ENCODE measurements at regions not wholly inside any gene's neighbourhood (a gene's known extent, or its start where the extent isn't known, plus 50 kb on each side); places are given as distances from the start of the nearest gene placed in this dataset.

DNA sequence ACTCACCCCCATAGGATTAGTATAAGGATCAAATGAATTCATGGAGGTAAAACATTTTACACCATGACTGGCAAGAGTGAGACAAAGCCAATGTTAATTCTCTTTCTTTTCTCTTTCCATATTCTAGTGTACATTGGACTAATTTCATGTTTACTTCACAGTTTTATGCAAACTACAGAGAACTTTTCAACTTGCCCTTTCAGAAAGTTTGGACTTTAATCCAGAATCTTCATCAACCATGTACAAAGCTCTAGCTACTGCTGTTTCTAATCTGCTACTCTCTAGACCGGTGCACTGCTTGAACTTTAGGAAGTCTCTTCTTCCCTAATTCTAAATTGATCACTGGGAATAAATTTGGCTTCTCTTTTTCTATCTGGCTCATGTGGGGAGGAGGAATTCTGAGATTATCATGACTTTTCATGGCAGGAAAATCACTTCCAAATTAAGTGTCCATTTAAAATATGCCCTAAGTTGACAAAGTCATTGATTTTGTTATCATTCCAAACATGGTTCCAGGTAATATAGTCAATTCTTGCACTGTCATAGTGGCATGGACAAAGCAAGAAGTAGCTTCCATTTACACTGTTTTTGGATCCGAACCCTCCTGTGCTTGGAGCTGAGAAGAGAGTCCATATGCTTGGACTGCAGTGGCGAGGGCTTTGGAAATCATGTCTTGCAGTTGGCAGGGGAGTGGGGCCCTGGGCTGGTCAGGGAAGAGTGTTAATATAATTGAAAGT, 903.3 kb downstream of the CCSER2 start:
- DNase-seq (ENCODE audit: low spot score), result no peak
- POLR2A ChIA-PET (ENCODE audit: low non-redundant PET), result no interaction called here
- TF ChIP-seq, protein P1, sequence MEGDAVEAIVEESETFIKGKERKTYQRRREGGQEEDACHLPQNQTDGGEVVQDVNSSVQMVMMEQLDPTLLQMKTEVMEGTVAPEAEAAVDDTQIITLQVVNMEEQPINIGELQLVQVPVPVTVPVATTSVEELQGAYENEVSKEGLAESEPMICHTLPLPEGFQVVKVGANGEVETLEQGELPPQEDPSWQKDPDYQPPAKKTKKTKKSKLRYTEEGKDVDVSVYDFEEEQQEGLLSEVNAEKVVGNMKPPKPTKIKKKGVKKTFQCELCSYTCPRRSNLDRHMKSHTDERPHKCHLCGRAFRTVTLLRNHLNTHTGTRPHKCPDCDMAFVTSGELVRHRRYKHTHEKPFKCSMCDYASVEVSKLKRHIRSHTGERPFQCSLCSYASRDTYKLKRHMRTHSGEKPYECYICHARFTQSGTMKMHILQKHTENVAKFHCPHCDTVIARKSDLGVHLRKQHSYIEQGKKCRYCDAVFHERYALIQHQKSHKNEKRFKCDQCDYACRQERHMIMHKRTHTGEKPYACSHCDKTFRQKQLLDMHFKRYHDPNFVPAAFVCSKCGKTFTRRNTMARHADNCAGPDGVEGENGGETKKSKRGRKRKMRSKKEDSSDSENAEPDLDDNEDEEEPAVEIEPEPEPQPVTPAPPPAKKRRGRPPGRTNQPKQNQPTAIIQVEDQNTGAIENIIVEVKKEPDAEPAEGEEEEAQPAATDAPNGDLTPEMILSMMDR (conservative IDR thresholded peaks at IDR 0.05; ENCODE audit: low read depth), result no peak

DNA sequence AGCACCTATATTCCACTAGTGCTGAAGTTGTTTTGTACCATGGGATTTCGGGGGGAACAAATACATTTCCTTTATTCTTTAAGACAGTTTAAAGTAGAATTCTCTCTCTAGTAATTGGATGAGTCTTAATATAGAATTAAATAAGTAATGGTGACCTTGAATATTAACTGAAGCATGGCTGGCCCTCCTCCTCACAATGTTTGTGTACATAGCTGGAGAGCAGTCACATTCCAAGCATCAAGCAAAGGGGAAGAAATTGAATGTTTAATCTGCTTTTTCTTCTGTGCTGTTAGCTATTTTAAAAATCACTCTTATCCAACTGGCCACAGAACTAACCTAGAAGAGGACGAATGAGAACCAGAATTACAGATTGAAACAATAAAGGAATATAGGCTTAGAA, 906.9 kb downstream of the CCSER2 start:
- ChIA-PET CTCF (no interaction called here), POLR2A (ENCODE audit: low non-redundant PET) (no interaction called here)
- H3K27ac ChIP-seq, result no peak overlapping the region
- TF ChIP-seq, protein P1 (conservative IDR thresholded peaks at IDR 0.05; ENCODE audit: low read depth), result no peak
- DNase-seq (ENCODE audit: low spot score), result no peak

More for the DNA sequence above, 903.3 kb downstream of the CCSER2 start:
- CTCF ChIA-PET, result interaction anchor here (0.5 to 0.8 kb wide), 2 partner anchors 281 to 456 kb away, joined by 3 read pairs; no protein-coding TSS in a partner anchor
- no peak overlapping the region for H3K27ac ChIP-seq

DNA sequence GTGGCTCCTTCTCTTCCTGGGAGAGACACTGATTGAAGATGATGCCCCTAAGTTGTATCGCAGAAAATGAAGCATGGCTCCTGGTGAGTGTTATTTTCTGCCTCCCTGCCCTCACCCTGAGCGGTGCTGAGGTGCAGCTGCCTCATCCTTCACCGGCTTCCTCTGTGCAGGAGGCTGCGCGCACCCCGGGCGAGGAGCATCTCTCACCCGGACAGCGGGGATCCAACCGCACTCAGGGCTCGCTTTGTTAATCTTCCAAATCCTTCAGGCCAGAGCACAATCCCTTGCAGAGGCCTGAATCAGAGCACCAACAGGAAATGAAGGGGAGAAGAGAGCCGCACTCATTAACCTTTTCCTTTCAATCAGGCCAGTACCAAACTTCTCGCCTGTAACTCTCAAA, 910.3 kb downstream of the CCSER2 start:
- TF ChIP-seq, protein P1 (conservative IDR thresholded peaks at IDR 0.05; ENCODE audit: low read depth), result no peak
- H3K27ac ChIP-seq, result no peak overlapping the region
- ChIA-PET CTCF (no interaction called here), POLR2A (ENCODE audit: low non-redundant PET) (no interaction called here)
- no peak for DNase-seq (ENCODE audit: low spot score)

DNA sequence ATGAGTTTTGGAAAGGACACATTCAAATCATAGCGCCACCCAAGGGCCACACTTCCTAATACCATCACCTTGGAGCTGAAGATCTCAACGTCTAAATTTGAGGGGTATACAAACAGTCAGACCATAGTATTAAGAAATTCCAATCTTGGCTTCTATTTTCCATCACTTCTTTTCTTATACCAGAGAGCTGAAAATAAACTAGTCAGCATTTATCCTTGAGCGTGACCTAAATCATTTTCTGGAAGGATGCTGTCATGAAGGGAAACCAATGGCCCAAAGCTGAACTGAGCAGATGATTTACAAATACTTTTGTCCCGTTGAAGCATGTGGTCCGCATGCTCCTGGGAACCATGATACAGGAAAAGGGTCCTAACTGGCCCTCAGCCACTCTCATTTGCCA, 921.9 kb downstream of the CCSER2 start:
- TF ChIP-seq, protein P1 (conservative IDR thresholded peaks at IDR 0.05; ENCODE audit: low read depth), result no peak
- POLR2A ChIA-PET (ENCODE audit: low non-redundant PET), result no interaction called here
- DNase-seq (ENCODE audit: low spot score), result no peak

DNA sequence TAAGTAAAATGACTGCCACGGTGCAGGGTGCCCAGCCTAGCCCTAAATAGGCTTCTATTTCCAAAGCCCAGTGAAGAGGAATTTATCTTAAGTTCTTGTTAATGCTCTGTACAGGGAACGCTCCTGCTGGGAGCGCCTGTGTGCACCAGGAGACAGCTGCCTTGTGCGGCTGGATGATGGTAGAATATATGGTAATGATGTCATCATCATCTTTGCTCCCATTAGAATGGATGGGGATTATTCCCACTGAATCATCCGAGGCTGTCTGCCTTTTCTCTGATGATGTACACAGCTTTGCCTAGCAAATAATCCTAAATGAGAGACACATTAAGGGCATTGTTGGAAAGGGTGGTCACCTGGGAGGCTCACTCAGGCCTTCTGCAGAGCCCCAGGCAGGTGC, 928.1 kb downstream of the CCSER2 start:
- ChIA-PET POLR2A (ENCODE audit: low non-redundant PET) (no interaction called here), CTCF (interaction anchor here (0.8 kb wide), 2 partner anchors 146 to 605 kb away, joined by 3 read pairs; no protein-coding TSS in a partner anchor)
- H3K27ac ChIP-seq, result no peak overlapping the region
- no peak for DNase-seq (ENCODE audit: low spot score)
- TF ChIP-seq, protein P1 (conservative IDR thresholded peaks at IDR 0.05; ENCODE audit: low read depth), result no peak

More for the DNA sequence above, 921.9 kb downstream of the CCSER2 start:
- H3K27ac ChIP-seq, result no peak overlapping the region
- CTCF ChIA-PET, result no interaction called here

DNA sequence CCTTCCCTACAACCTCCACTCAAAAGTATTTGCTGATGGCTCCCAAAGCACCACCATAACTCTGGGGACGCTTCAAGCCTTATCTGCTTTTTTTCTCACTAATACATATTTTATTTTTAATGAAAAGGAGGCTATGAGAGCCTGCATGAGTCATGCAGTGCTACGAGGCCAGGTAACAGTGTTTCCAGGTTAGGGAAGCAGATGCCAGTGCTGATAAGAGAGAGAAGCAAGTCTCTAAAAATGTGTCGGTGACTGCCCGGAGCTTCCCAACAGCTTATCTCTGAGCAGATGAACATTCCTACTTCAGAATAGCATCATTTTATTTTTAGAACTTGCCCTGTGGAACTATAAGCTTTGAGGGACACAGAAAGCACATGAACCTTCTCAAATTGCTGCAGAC, 931.5 kb downstream of the CCSER2 start:
- DNase-seq (ENCODE audit: low spot score), result no peak
- no peak overlapping the region for H3K27ac ChIP-seq
- ChIA-PET CTCF (no interaction called here), POLR2A (ENCODE audit: low non-redundant PET) (no interaction called here)
- TF ChIP-seq, protein P1 (conservative IDR thresholded peaks at IDR 0.05; ENCODE audit: low read depth), result no peak
